ENCODE measurements at regions not wholly inside any gene's neighbourhood (a gene's known extent, or its start where the extent isn't known, plus 50 kb on each side); places are given as distances from the start of the nearest gene placed in this dataset.
A peak's percentile ranks its signal among the peaks of the same experiment; 100 is the strongest.
"Not testable (repeated sequence)": the region's sequence is repeated elsewhere in the genome, so short reads cannot be mapped to it uniquely, and the experiment has no call there.

DNA sequence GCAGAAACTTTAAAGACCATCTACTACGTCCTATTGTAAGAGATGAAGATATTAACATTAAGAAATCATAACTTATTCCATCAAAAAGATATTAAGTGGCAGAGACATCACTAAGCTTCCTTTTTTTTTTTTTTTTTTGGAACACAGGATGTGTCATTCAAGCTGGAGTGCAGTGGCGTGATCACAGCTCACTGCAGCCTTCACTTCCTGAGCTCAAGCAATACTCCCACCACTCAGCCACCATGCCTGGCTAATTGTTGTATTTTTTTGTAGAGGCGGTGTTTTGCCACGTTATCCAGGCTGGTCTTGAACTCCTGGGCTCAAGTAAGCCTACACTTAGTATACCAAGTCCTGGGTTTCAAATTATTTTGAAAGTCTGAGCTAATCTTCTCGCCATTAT lies 169.7 kb upstream of the KCTD7 start:
- not testable (repeated sequence) for DNase-seq

DNA sequence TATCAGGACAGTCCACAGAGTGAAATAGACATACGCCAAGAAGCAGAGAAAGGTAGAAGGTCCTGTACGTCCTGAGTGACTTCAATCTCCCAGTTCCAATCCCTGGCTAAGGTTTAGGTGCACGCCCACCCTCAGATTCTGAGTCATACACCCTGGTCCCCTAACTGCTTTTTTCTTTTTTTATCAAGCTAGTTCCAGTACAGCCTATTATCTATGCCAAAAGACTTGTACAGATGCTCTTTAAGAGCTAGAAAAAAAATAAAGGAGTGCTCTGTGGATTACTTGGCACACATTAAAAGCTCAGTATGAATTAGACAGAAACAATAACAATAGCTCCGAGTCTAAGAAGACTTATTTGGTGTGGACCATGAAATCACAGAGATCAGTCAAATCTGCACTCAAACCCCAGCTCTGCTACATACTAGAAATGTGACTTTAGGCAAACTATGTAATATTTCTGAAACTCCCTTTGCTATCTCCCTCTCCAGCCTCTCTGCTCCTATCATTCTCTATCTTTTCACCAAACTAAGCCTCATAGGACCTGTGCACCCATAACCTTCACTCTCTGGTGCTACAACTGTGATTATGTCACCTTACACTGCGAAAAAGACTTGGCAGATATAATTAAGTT lies 168.8 kb upstream of the KCTD7 start:
- DNase-seq = not testable (repeated sequence)

- DNase-seq = no peak
Measured at GRCh38 chr7:66460921-66461361, 167.7 kb upstream of the KCTD7 start.

DNA sequence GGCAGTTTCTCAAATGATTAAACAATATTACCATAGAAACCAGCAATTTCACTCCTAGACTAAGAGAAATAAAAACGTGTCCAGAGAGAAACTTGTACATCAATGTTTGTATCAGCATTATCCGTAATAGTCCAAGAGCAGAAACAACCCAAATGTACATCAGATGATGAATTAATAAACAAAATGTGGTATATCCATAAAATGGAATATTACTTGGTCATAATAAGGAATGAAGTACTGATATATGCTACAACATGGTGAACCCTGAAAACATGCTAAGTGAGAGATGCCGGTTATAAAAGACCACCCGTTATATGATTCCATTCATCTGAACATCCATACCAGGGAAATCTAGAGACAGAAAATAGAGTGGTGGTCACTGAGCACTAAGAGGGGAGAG lies 167.3 kb upstream of the KCTD7 start:
- DNase-seq = not testable (repeated sequence)

GRCh38 chr7:66462831-66463230 lies 165.8 kb upstream of the KCTD7 start:
- DNase-seq = not testable (repeated sequence)

- no peak for DNase-seq
Measured at GRCh38 chr7:66464059-66464458, 164.6 kb upstream of the KCTD7 start.

- DNase-seq = no peak
Measured at GRCh38 chr7:66466081-66466600, 162.5 kb upstream of the KCTD7 start.

DNA sequence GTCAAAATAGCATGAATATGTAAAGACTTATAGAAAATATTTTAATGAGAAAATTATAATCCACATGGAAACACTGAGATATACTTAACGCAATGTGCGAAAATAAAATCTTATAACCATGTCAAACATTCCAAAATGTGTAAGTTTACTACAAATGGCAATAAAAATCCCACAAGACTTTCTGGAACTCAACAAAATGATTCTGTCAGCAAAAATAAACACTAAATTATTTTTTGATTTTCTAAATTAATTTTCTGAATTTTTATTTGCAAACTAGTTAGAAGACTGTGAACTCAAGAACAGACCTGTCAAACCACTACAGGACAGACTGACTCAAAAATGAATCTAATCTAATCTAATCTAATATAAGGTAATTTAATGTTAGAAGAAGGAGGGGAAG lies 160.8 kb upstream of the KCTD7 start:
- DNase-seq = no peak

GRCh38 chr7:66473064-66473463 lies 155.6 kb upstream of the KCTD7 start:
- not testable (repeated sequence) for DNase-seq

DNA sequence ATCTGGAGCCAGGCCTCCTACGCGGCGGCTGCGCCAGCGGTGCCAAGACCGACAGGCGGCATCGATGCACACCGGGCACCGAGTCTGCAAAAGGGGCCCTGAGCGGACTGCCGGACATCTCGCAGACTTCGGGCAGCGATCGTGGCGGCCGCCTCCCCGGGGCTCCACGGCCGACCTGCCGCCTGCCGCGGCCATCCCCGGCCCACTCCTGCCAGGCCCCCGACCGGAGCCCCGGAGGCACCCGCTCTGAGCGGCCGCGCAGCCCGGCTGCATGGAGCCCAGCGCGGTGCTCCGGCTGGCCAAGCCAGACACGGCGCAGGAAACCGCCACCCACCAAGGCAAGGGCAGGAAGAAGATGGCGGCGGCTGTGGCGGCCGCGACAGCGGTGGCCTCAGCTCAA lies 154.2 kb upstream of the KCTD7 start:
- no peak for DNase-seq

GRCh38 chr7:66476056-66476455 lies 152.6 kb upstream of the KCTD7 start:
- not testable (repeated sequence) for DNase-seq

GRCh38 chr7:66477822-66478397 lies 150.8 kb upstream of the KCTD7 start:
- not testable (repeated sequence) for DNase-seq

DNA sequence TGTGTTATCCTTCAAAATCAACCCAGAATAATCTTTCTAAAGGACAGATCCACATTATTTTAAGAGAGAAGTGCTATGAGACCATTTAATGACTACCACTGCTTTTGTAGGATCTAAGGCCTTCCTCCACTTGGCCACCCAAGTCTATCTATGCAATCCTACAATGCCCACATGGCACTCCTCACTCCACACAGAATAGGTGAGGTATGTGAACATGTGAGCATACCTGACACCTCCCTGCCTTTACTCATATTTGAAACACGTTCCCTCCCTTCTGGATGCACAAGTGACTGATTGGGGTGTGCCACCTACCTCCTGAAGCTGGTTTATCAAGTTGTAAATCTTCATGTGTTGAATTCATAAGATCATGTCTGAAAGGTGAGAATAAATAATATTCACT lies 147.5 kb upstream of the KCTD7 start:
- DNase-seq = not testable (repeated sequence)

DNA sequence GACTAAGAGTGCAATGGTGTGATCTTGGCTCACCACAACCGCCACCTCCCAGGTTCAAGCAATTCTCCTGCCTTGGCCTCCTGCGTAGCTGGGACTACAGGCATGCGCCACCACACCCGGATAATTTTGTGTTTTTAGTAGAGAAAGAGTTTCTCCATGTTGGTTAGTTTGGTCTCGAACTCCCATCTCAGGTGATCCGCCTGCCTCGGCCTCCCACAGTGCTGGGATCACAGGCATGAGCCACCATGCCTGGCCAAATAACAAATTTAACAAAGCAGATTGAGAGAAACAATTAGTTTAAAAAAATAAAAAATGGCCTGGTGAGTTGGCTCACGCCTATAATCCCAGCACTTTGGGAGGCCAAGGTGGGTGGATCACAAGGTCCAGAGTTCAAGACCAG lies 139.6 kb upstream of the KCTD7 start:
- not testable (repeated sequence) for DNase-seq

GRCh38 chr7:66489741-66490140 lies 138.9 kb upstream of the KCTD7 start:
- not testable (repeated sequence) for DNase-seq

GRCh38 chr7:66490979-66491378 lies 137.7 kb upstream of the KCTD7 start:
- not testable (repeated sequence) for DNase-seq

GRCh38 chr7:66492405-66492804 lies 136.3 kb upstream of the KCTD7 start:
- not testable (repeated sequence) for DNase-seq

DNA sequence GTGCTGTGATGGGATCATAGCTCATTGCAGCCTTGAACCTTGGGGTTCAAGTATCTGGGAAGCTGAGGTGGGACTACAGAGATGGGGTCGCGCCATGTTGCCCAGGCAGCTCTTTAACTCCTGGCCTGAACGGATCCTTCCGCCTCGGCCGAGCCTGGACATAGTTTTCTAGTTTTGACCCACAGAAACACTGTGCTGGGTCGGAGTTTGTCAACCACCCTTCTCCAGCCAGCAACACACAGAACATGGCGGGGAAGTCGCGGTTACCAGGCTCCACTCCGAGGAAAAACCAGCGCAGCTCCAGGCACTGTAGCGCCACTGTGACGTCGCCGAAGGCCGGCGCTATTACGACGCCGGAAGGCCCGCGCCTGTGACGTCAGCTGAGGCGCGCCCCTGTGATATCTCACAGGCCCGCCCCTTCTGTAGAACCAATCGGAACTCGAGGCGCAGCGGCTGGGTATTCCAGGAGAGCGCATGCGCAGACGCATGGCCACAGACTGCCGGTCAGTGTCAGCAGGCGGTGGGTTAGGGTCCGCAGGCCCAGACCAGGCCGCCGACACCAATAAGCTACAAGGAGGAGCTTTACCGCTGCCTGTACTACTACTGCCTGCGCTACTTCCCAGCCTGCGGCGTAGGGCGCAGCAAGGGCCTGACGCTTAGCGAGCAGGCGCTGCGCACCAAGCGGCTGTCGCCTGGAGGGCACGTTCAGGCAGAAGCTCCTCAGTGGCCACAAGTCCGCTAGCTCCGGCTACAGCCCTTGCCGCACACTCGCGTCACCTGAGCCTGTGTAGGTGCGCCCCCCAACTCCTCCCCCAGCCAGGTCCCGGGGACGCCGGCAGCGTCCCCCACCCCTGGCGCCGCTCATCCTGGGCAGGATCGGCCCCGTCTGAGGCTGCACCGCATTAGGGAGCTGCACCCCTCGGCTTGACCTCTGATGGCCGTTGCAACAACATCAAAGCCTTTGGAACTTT lies 135.2 kb upstream of the KCTD7 start:
- DNase-seq = peak; percentile 92 to 93

DNA sequence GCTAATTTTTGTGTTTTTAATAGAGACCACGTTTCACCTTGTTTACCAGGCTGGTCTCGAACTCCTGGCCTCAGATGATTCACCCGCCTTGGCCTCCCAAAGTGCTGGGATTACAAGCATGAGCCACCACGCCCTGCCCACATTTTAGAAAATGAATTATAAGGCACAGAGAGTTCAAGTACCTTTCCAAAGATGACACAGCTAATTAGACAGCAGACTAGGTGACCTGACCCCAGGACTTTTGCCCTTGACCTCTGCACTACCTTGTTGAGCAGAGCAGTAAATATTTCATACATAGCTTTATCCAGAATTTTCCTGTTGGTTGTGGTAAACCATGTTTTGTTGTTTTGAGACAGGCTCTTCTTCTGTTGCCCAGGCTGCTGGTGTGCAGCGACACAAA lies 131.3 kb upstream of the KCTD7 start:
- no peak for DNase-seq

GRCh38 chr7:66500087-66500486 lies 128.6 kb upstream of the KCTD7 start:
- DNase-seq = no peak

DNA sequence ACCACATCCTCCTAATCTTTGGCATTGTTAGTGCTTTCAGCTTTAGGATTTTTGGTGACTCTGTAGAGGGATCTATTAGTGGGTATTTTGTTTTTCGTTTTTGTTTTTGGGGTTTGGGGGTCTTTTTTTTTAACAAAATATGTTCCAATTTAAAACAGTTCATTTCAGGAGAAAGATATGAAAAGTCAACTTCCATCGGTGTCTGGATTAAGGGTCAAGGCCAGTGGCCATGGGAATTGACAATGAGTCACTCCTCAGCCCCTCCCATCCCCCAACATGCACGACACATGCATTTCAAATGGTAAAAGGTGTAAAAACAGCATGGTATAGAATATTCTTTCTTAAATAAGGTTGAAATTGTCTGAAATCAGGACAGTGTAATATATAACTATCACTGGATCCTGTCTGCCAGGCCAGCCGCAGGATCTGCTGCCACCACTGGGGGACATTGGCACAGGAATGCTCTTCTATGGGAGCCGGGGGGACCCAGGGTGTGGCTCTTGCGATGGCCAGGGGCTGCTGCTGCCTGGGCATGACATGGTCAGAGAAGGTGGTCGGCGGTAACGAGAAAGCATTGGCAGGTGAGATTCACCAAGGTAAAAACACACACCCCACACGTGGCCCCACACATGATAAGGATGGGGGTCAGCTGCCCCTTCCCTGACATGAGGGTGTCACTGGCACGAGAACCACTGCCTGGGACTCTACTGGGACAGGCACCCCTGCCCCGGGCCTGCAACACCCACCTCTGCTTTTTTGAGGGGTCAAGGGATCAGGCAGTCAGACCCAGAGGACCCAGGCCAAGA lies 126.2 kb upstream of the KCTD7 start:
- no peak for DNase-seq

DNA sequence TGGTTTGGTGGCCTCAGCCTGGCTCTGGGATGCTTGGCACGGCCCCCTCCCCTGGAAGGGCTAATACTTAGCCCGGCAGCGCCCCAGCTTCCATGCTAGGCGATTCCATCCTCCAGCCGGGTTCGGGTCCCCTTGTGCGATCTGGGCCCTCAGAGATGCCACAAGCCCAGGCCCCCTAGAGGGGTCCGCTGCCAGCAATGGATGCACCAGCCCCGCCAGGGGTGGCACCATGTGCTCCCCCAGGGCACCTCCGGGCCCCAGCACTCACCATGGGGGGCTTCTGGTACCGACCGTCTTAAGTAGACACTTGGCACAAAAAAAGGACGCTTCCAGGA lies 125.7 kb upstream of the KCTD7 start:
- no peak for DNase-seq
